DOHH2 (cell line): ENCODE measurements at regions not wholly inside any gene's neighbourhood (a gene's known extent, or its start where the extent isn't known, plus 50 kb on each side); places are given as distances from the start of the nearest gene placed in this dataset.

Source experiments
- H3F3A ChIP-seq: fragments of 200-600 bp; sonication (generic), shearing (Covaris generic); 2 replicates; pipeline ENCODE4 v1.6.0; 2016; ENCODE audit warnings: antibody characterized with exemption, mild to moderate bottlenecking; ENCODE audit not compliant: control insufficient read depth, insufficient read depth
- H3K27ac ChIP-seq: fragments of 200-600 bp; sonication (generic); 2 replicates; pipeline ENCODE4 v1.5.1; 2014; ENCODE audit warnings: low read depth, mild to moderate bottlenecking, low read length, moderate library complexity
- H3K27me3 ChIP-seq: fragments of 200-600 bp; sonication (generic); 2 replicates; pipeline ENCODE4 v1.6.1; 2014; ENCODE audit warnings: mild to moderate bottlenecking, low read length, mixed read lengths; ENCODE audit not compliant: control insufficient read depth
- H3K36me3 ChIP-seq: fragments of 200-600 bp; sonication (generic); 2 replicates; pipeline ENCODE4 v1.6.1; 2014; ENCODE audit warnings: mild to moderate bottlenecking, low read length, moderate library complexity, mixed read lengths; ENCODE audit not compliant: control insufficient read depth
- H3K4me1 ChIP-seq: fragments of 200-600 bp; sonication (generic); 2 replicates; pipeline ENCODE4 v1.6.1; 2014; ENCODE audit warnings: mild to moderate bottlenecking, low read length, mixed read lengths; ENCODE audit not compliant: control insufficient read depth
- H3K4me2 ChIP-seq: fragments of 200-600 bp; sonication (generic); 2 replicates; pipeline ENCODE4 v1.6.0; 2014; ENCODE audit warnings: mild to moderate bottlenecking, low read length, moderate library complexity
- H3K4me3 ChIP-seq: fragments of 200-600 bp; sonication (generic); 2 replicates; pipeline ENCODE4 v1.5.1; 2014; ENCODE audit warnings: mild to moderate bottlenecking, low read length, mixed read lengths
- H3K79me2 ChIP-seq: fragments of 200-600 bp; sonication (generic); 2 replicates; pipeline ENCODE4 v1.6.1; 2014; ENCODE audit warnings: mild to moderate bottlenecking, low read length, mixed read lengths; ENCODE audit not compliant: control insufficient read depth
- H3K9me2 ChIP-seq: fragments of 200-600 bp; sonication (generic); replicated peaks from 2 replicates; pipeline ENCODE4 v1.6.1; 2014; ENCODE audit warnings: mild to moderate bottlenecking, low read length, mixed read lengths; ENCODE audit not compliant: control insufficient read depth
- H3K9me3 ChIP-seq: fragments of 200-600 bp; sonication (generic); 2 replicates; pipeline ENCODE4 v1.6.1; 2014; ENCODE audit warnings: antibody characterized with exemption, low read length, mixed read lengths; ENCODE audit not compliant: control insufficient read depth, insufficient read depth
- H4K20me1 ChIP-seq: fragments of 200-600 bp; sonication (generic); 2 replicates; pipeline ENCODE4 v1.6.0; 2014; ENCODE audit warnings: low read depth, mild to moderate bottlenecking, antibody characterized with exemption, low read length, moderate library complexity; ENCODE audit not compliant: control insufficient read depth, insufficient read depth
- EZH2phosphoT487 ChIP-seq: fragments of 200-600 bp; sonication (generic); IDR thresholded peaks from 2 replicates; pipeline ENCODE4 v1.6.1; 2017; ENCODE audit warnings: borderline replicate concordance, mild to moderate bottlenecking, antibody characterized with exemption, low read length, moderate library complexity, mixed read lengths
- TF ChIP-seq, protein P1 (sequence below): fragments of 200-600 bp; sonication (generic); IDR thresholded peaks from one replicate; pipeline ENCODE4 v1.5.1; 2014; ENCODE audit warnings: antibody characterized with exemption, mild to moderate bottlenecking, low read depth, low read length; ENCODE audit not compliant: poor library complexity, severe bottlenecking

DNA sequence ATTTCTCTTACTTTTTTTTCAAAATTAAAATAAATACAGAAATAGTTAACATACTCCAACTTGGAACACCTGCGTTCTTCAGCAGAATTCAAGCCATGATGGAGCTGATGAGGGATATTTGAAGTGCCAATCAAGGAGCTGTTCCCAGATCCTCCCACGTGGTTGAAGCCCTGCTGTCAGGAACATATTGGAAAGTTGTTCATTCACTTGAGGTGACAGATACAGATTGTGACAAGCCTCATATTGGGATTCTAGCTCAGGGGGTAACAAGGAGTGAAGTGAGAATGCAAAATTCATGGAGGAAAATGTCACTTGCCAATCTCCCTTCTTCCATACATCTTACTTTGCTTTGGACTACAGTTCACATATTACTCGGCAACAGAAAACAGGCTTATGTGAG, 2670.8 kb downstream of the PCDH7 start:
- Histone ChIP-seq H3K4me3 (no peak overlapping the region), H3K27ac (no peak overlapping the region), H4K20me1 (no peaks in the 10 kb centered on the region), H3F3A (no peaks in the 10 kb centered on the region), H3K36me3 (no peaks in the 10 kb centered on the region), H3K9me2 (no peaks in the 10 kb centered on the region), H3K4me2 (no peak overlapping the region), H3K9me3 (no peaks in the 10 kb centered on the region), H3K4me1 (no peaks in the 10 kb centered on the region), H3K27me3 (no peaks in the 10 kb centered on the region), H3K79me2 (no peaks in the 10 kb centered on the region)
- TF ChIP-seq EZH2phosphoT487, result no peak
- TF ChIP-seq, protein P1, sequence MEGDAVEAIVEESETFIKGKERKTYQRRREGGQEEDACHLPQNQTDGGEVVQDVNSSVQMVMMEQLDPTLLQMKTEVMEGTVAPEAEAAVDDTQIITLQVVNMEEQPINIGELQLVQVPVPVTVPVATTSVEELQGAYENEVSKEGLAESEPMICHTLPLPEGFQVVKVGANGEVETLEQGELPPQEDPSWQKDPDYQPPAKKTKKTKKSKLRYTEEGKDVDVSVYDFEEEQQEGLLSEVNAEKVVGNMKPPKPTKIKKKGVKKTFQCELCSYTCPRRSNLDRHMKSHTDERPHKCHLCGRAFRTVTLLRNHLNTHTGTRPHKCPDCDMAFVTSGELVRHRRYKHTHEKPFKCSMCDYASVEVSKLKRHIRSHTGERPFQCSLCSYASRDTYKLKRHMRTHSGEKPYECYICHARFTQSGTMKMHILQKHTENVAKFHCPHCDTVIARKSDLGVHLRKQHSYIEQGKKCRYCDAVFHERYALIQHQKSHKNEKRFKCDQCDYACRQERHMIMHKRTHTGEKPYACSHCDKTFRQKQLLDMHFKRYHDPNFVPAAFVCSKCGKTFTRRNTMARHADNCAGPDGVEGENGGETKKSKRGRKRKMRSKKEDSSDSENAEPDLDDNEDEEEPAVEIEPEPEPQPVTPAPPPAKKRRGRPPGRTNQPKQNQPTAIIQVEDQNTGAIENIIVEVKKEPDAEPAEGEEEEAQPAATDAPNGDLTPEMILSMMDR, result no peak

DNA sequence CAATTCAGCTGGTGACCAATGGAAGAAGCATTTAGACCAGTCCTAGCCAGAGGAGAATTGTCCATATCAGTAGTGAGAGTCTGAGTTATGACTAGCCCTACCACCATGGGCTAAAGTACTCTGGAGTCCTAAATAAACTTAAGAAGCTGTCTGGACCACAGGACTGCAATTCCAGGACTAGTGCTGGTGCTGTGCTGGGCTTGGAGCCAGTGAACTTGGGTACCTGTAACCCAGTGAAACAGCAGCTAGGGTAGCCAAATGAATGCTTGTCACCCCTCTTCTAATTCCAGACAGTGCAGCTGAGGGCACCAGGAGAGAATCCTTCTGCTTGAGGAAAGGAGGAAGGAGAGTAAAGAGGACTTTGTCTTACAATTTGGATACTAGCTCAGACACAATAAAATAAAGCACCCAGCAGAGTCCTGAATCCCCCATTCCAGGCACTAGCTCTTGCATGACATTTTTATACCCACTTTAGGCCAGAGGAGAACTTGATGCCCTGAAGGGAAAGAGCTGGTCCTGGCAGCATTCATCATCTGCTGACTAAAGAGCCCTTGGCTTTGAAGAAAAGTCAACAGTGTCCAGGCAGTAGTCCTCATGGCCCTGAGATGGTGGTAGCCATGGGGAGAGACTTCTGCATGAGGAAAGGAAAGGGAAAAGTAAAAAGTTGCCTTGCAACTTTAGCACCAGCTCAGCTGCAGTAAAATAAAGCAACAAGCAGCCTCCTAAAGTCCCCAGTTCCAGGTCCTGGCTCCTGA, 2675.7 kb downstream of the PCDH7 start:
- no peak overlapping the region for H3K27ac ChIP-seq
- H3K79me2 ChIP-seq, result no peaks in the 10 kb centered on the region
- no peaks in the 10 kb centered on the region for H3K9me3 ChIP-seq
- no peak overlapping the region for H3K4me3 ChIP-seq
- no peaks in the 10 kb centered on the region for H3F3A ChIP-seq
- H3K36me3 ChIP-seq, result no peaks in the 10 kb centered on the region
- no peak overlapping the region for H3K4me2 ChIP-seq
- H3K9me2 ChIP-seq, result no peaks in the 10 kb centered on the region
- no peaks in the 10 kb centered on the region for H3K27me3 ChIP-seq
- TF ChIP-seq, protein P1, result no peak
- no peak for TF ChIP-seq EZH2phosphoT487
- no peaks in the 10 kb centered on the region for H3K4me1 ChIP-seq
- H4K20me1 ChIP-seq, result no peaks in the 10 kb centered on the region

DNA sequence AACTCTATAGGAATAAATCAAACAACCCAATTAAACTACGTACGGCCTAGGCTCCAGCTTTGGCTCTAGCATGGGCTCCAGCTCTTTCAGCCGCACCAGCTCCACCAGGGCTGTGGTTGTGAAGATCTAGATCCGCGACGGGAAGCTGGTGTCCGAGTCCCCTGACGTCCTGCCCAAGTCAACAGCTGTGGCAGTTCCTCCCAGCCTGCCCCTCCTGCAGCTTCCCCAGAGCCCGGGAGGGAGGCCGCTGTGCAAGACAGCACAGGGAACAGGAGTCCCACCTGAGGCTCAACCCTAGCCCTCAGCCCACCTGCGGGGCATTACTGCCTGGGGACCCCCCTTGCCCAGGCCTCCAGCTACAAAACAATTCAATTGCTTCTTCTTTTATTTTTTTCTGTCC, 2680.3 kb downstream of the PCDH7 start:
- no peaks in the 10 kb centered on the region for H3K36me3 ChIP-seq
- no peak overlapping the region for H3K4me2 ChIP-seq

More for the DNA sequence above, 2680.3 kb downstream of the PCDH7 start:
- H3K27me3 ChIP-seq, result no peaks in the 10 kb centered on the region
- H3K79me2 ChIP-seq, result no peaks in the 10 kb centered on the region
- no peaks in the 10 kb centered on the region for H3K9me2 ChIP-seq
- H3F3A ChIP-seq, result no peaks in the 10 kb centered on the region
- H3K27ac ChIP-seq, result no peak overlapping the region
- H3K9me3 ChIP-seq, result no peaks in the 10 kb centered on the region
- H3K4me3 ChIP-seq, result no peak overlapping the region
- TF ChIP-seq, protein P1, result no peak
- H3K4me1 ChIP-seq, result no peaks in the 10 kb centered on the region
- H4K20me1 ChIP-seq, result no peaks in the 10 kb centered on the region
